Erythroblast (primary cell): ENCODE measurements at regions not wholly inside any gene's neighbourhood (a gene's known extent, or its start where the extent isn't known, plus 50 kb on each side); places are given as distances from the start of the nearest gene placed in this dataset.

ENCODE experiments used
- GATA1 ChIP-seq: IDR thresholded peaks from 2 replicates; pipeline ENCODE4 v1.6.1; 2011; ENCODE audit warnings: low read depth, mild to moderate bottlenecking, control low read depth, low read length, moderate library complexity
- POLR2A ChIP-seq: IDR thresholded peaks from 2 replicates; pipeline ENCODE4 v1.6.1; 2011; ENCODE audit warnings: mild to moderate bottlenecking, low read length

DNA sequence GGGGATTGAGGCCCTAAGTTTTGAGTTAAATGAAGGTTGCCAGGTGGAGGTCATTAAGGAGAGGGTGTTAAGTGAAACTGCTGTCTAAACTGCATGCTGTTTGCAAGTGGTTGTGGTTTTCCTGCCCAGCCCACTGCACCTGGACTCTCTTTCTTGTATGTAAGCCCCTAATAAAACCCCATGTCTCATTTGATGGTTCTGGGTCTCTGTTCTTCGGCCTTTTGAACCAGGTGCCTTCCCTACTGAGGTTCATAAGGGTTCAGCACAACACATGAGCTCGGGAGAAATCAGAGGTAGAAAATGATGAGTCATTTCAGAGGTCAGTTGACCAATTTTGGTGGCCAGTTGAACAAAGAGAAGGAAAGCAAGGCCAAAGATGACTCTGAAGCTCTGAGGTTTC is 382.5 kb downstream of the RPS29 start:
- TF ChIP-seq POLR2A (no peak), GATA1 (no peak)
